ENCODE measurements at regions not wholly inside any gene's neighbourhood (a gene's known extent, or its start where the extent isn't known, plus 50 kb on each side); places are given as distances from the start of the nearest gene placed in this dataset.

- intact Hi-C loops (cut with micrococcal nuclease), result no loop called here
- WGBS (ENCODE audit: insufficient coverage), result 73% methylated on average over 4 of the region's 8 CpGs
- Histone ChIP-seq H3K4me3 (replicated peaks in 1 of 3; ENCODE audit: low read depth in 2 of 3, low read length in 3 of 3) (no peak overlapping the region), H3K36me3 (replicated peaks in 1 of 2; ENCODE audit: control insufficient read depth in 1 of 2, insufficient read depth in 2 of 2, low read length in 2 of 2) (no peaks in the 10 kb centered on the region), H3K4me2 (replicated peaks; ENCODE audit: extremely low read depth, low read length, poor library complexity, severe bottlenecking) (no peak overlapping the region), H3K9ac (ENCODE audit: insufficient read depth, low read length, poor library complexity, severe bottlenecking) (no peak overlapping the region), H4K20me1 (ENCODE audit: insufficient read depth, low read length) (no peaks in the 10 kb centered on the region), H3K4me1 (ENCODE audit: control insufficient read depth in 1 of 2, insufficient read depth in 2 of 2, low read length in 2 of 2) (no peaks in the 10 kb centered on the region), H3K27ac (ENCODE audit: low read depth in 1 of 2, low read length in 2 of 2) (no peak overlapping the region), H2AFZ (ENCODE audit: insufficient read depth, low read depth, low read length, poor library complexity, severe bottlenecking) (no peak overlapping the region), H3K79me2 (ENCODE audit: insufficient read depth, low read length) (no peaks in the 10 kb centered on the region), H3K9me3 (replicated peaks in 1 of 2; ENCODE audit: control insufficient read depth in 1 of 2, insufficient read depth in 1 of 2, low read length in 2 of 2) (peaks cover 4 to 16% of the 10 kb centered on the region in 2 donors), H3K27me3 (ENCODE audit: control insufficient read depth in 2 of 2, insufficient read depth in 2 of 2, low read length in 2 of 2) (no peaks in the 10 kb centered on the region)
- peaks cover 2 to 23% (median 12%) of the 10 kb centered on the region in 7 donors for H3K9me3 Mint-ChIP-seq
- no peak overlapping the region for H3K4me3 Mint-ChIP-seq
- peaks cover 0 to 2% (median 1%) of the 10 kb centered on the region in 3 donors for H3K27me3 Mint-ChIP-seq (ENCODE audit: low read depth in 3 of 3)
- TF ChIP-seq CTCF (IDR thresholded peaks at IDR 0.05), result no peak
- no peaks in the 10 kb centered on the region for H3K36me3 Mint-ChIP-seq
- H3K4me1 Mint-ChIP-seq, result no peaks in the 10 kb centered on the region
- H3K27ac Mint-ChIP-seq, result no peak overlapping the region
- no peak for DNase-seq
Observed at GRCh38 chr10:29113616-29113945, 175.3 kb upstream of the LYZL1 start.

GRCh38 chr10:29114141-29114540 is 174.7 kb upstream of the LYZL1 start:
- no peak for DNase-seq
- Histone ChIP-seq H3K4me1 (ENCODE audit: control insufficient read depth in 1 of 2, insufficient read depth in 2 of 2, low read length in 2 of 2) (no peaks in the 10 kb centered on the region), H3K27me3 (ENCODE audit: control insufficient read depth in 2 of 2, insufficient read depth in 2 of 2, low read length in 2 of 2) (no peaks in the 10 kb centered on the region), H3K9ac (ENCODE audit: insufficient read depth, low read length, poor library complexity, severe bottlenecking) (no peak overlapping the region), H3K79me2 (ENCODE audit: insufficient read depth, low read length) (no peaks in the 10 kb centered on the region), H3K9me3 (replicated peaks in 1 of 2; ENCODE audit: control insufficient read depth in 1 of 2, insufficient read depth in 1 of 2, low read length in 2 of 2) (peaks cover 4 to 21% of the 10 kb centered on the region in 2 donors), H2AFZ (ENCODE audit: insufficient read depth, low read depth, low read length, poor library complexity, severe bottlenecking) (no peak overlapping the region), H3K27ac (ENCODE audit: low read depth in 1 of 2, low read length in 2 of 2) (no peak overlapping the region), H4K20me1 (ENCODE audit: insufficient read depth, low read length) (no peaks in the 10 kb centered on the region), H3K4me3 (replicated peaks in 1 of 3; ENCODE audit: low read depth in 2 of 3, low read length in 3 of 3) (no peak overlapping the region), H3K4me2 (replicated peaks; ENCODE audit: extremely low read depth, low read length, poor library complexity, severe bottlenecking) (no peak overlapping the region), H3K36me3 (replicated peaks in 1 of 2; ENCODE audit: control insufficient read depth in 1 of 2, insufficient read depth in 2 of 2, low read length in 2 of 2) (no peaks in the 10 kb centered on the region)
- Mint-ChIP-seq H3K36me3 (no peaks in the 10 kb centered on the region), H3K4me3 (no peak overlapping the region), H3K27me3 (ENCODE audit: low read depth in 3 of 3) (peaks cover 0 to 2% (median 1%) of the 10 kb centered on the region in 3 donors), H3K27ac (no peak overlapping the region), H3K9me3 (peaks cover 2 to 27% (median 15%) of the 10 kb centered on the region in 7 donors), H3K4me1 (no peaks in the 10 kb centered on the region)
- intact Hi-C loops (cut with micrococcal nuclease), result no loop called here
- WGBS (ENCODE audit: insufficient coverage), result 90% methylated on average over 6 of the region's 7 CpGs
- TF ChIP-seq CTCF (IDR thresholded peaks at IDR 0.05), result no peak
